GM12872 (cell line): ENCODE measurements at regions not wholly inside any gene's neighbourhood (a gene's known extent, or its start where the extent isn't known, plus 50 kb on each side); places are given as distances from the start of the nearest gene placed in this dataset.

Experiments
- TF ChIP-seq, protein P1 (sequence below): IDR thresholded peaks from 3 replicates; pipeline ENCODE4 v1.5.1; 2011; ENCODE audit warnings: low read depth, mild to moderate bottlenecking, low read length, moderate library complexity; ENCODE audit not compliant: insufficient read depth

DNA sequence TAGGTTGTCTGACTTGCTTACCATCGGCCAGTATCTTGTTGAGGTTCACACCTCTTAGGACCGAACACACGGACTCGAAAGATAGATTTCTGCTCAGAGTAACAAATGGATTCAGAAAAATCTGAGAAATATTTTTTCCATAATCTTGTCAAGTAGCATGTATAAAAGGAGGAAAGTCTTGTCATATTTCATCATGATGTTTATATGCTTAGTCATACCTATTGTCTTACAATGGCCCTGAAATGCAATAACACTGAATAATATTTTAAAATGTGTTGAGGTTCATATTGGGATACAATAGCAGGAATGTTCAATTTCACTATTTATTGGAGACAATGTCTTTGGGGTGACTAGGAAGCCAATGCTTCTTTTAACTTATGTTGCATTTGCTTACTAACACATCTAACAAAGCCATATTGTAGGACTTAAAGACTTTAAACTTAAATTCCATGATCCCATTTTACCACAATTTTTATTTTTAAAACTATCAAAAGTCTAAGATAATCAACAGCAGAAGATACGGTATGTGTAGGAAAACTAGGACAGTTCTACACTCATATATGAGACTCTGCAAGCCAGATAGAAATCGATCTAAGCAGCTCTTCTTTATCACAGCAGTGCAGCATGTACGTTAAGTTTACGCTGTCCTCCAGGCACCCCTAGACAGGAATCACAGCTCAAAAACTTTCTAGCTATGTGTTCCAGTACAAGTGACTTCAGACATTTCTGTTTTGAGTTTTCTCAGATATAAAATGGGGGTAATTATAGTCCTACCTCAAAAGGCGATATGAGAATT lies 135.7 kb upstream of the CAV2 start:
- TF ChIP-seq, protein P1, sequence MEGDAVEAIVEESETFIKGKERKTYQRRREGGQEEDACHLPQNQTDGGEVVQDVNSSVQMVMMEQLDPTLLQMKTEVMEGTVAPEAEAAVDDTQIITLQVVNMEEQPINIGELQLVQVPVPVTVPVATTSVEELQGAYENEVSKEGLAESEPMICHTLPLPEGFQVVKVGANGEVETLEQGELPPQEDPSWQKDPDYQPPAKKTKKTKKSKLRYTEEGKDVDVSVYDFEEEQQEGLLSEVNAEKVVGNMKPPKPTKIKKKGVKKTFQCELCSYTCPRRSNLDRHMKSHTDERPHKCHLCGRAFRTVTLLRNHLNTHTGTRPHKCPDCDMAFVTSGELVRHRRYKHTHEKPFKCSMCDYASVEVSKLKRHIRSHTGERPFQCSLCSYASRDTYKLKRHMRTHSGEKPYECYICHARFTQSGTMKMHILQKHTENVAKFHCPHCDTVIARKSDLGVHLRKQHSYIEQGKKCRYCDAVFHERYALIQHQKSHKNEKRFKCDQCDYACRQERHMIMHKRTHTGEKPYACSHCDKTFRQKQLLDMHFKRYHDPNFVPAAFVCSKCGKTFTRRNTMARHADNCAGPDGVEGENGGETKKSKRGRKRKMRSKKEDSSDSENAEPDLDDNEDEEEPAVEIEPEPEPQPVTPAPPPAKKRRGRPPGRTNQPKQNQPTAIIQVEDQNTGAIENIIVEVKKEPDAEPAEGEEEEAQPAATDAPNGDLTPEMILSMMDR: no peak

DNA sequence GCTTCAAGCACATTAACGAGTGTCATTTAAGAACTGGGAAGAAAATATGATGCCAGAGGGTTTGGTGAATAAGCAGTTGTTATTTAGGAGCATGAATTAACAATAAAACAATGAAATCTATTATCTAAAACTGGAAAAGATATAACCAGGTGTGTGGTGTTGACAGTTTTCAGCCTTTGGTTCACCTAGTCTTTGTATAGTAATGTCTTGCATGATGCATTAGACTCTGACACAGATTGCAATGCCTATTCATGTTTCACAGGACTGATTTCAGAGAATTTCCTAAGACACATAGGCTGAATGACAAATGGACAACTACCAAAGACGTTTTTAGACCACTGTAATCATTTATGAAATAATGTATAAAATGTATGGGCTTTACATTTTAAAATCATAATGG lies 135.1 kb upstream of the CAV2 start:
- TF ChIP-seq, protein P1: no peak

DNA sequence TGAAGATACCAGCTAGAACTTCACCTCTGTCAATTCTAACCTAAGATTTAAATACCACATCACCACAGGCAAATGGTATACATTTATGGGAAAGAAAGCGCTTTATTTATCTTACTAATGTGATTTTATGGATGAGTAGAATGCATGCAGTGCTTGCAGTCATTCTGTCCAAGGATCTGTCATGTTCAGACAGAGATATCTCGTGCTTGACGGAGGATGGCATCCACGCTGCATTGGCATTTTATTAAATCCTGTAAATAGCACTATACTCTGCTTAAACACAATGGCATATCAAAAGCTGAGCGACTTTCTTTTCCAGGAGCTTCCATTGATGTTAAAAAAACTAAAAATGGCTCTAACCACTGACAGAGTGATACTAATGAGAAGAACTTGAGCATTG lies 133.7 kb upstream of the CAV2 start:
- TF ChIP-seq, protein P1: no peak

DNA sequence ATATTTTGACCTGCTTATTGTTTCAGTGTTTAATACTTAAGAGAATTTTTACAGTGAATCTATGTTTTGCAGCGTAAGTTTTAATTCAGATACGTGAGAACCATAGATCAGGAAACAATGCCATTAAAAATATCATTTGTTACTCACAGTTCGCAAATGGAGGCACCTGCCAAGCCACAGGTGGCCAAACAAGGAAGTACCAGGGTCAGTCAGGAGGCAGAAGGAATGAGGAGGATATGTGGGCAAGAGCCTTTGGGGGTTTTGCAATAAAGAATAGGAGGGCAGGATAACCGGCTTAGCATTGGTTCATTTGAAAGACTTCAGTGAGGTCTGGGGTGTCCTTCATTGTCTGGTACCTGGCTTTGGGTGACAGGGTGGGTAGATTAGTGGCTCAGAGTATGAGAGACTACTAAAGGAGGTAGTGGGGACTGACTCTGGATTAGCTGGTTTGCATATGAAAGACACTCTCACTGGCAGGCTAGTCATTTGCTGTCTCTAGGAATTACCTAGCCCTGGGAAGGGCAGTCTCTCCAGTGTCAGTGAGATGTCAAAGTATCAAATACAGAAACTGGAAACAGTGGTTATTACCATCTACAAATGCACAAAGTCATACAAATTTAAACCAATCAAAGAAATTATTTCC lies 132.2 kb upstream of the CAV2 start:
- TF ChIP-seq, protein P1: no peak

DNA sequence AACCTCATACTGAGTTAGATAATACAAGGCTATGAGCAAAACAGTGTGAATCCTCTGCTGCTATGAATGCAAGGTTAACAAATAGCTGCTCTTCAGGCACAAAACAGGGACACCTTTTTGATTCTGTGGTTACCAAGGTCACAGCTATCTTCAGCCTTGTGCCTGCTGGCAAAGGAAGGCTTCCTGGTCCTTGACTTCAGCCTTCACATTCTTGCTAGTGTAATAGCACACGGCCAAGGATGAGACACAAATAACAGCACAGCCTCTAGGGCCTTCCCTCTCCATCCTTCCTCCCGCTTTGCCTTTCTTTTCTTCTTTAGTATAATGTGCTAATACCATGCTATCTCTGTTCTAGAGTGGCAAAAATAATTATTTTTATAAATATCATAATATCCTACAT lies 130.6 kb upstream of the CAV2 start:
- TF ChIP-seq, protein P1: no peak

DNA sequence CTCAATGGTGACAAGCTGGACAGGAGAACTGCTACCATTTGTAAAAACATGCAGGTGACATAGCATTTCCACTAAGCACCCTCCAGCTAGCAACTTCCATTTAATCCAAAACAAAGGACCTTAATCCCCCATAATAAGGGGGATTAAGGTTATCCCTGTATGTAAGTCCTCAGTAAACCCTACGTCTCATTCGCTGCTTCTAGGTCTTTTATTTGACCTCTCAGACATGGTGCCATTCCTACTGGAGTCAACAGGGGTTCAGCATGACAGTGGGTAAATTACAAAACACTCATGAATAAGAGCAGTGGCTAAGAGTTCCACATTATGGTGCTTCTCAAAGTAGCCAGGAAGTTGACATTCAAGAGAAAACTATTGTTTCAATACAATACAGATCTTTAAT lies 121.8 kb upstream of the CAV2 start:
- TF ChIP-seq, protein P1: no peak

DNA sequence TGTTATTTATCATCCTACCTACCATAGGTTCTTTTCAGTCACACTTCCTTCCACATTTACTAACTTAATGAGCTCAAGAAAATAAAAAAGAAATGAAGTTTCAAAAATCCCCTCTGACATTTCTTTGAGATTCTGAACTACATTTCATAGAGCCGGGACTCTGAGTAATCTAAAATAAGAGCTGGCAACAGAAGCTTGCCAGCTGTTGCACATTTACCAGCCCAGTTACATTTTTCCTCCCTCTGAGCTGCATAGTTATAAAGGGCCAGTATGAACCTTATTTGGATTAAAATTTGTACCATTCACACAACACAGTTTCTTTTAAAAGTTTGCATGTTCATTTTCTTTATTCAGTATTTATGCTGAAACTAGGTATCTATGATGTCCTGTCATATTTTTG lies 119.5 kb upstream of the CAV2 start:
- TF ChIP-seq, protein P1: no peak
